SK-N-SH treated with all-trans-retinoic acid at 6 μM for 48 hours (cell line): ENCODE measurements at regions not wholly inside any gene's neighbourhood (a gene's known extent, or its start where the extent isn't known, plus 50 kb on each side); places are given as distances from the start of the nearest gene placed in this dataset.
"Not testable (repeated sequence)": the region's sequence is repeated elsewhere in the genome, so short reads cannot be mapped to it uniquely, and the experiment has no call there.

Source experiments
- BACH2 ChIP-seq: fragments of 250-450 bp; sonication (Bioruptor Pico); IDR thresholded peaks from 2 replicates; pipeline ENCODE4 v1.9.0; 2021; ENCODE audit warnings: mild to moderate bottlenecking, borderline replicate concordance
- PPARA ChIP-seq: fragments of 250-450 bp; sonication (Bioruptor Pico); IDR thresholded peaks from 2 replicates; pipeline ENCODE4 v1.5.0; 2020; ENCODE audit warnings: mild to moderate bottlenecking, borderline replicate concordance
- ZFP3 ChIP-seq: fragments of 250-450 bp; sonication (Bioruptor Pico); IDR thresholded peaks from 2 replicates; pipeline ENCODE4 v1.5.0; 2020; ENCODE audit warnings: mild to moderate bottlenecking, moderate library complexity
- ZFP30 ChIP-seq: fragments of 450-650 bp; formaldehyde crosslinking; IDR thresholded peaks from 2 replicates; pipeline ENCODE4 v1.5.0; 2022; ENCODE audit warnings: mild to moderate bottlenecking, moderate library complexity
- TF ChIP-seq, protein P1 (sequence below): fragments of 250-450 bp; sonication (Bioruptor Pico); IDR thresholded peaks from 2 replicates; pipeline ENCODE4 v1.5.1; 2021; ENCODE audit warnings: mild to moderate bottlenecking, moderate library complexity
- TF ChIP-seq, protein P2 (sequence below): fragments of 250-450 bp; sonication (Bioruptor Pico); IDR thresholded peaks from 2 replicates; pipeline ENCODE4 v1.8.0; 2020; ENCODE audit warnings: mild to moderate bottlenecking, moderate library complexity, borderline replicate concordance
- TF ChIP-seq, protein P3 (sequence below): fragments of 250-450 bp; sonication (Bioruptor Pico); IDR thresholded peaks from 2 replicates; pipeline ENCODE4 v1.5.0; 2020; ENCODE audit warnings: mild to moderate bottlenecking, moderate library complexity

DNA sequence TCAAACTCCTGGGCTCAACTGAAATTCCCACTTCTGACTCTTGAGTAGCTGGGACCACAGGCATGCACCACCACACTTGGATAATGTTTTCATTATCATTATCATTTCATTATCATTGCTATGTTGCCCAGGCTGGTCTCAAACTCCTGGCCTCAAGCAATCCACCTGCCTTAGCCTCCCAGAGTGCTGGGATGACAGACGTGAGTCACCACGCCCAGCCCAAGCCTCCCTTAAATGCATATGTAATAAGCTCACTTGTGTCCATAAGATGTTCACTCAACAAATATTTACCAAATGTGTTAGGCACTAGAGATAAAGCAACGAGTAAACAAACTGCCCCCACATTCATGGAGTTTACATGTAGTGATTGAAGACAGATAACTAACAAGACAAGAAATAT, 295.7 kb downstream of the GOLGA6L6 start:
- TF ChIP-seq, protein P1, sequence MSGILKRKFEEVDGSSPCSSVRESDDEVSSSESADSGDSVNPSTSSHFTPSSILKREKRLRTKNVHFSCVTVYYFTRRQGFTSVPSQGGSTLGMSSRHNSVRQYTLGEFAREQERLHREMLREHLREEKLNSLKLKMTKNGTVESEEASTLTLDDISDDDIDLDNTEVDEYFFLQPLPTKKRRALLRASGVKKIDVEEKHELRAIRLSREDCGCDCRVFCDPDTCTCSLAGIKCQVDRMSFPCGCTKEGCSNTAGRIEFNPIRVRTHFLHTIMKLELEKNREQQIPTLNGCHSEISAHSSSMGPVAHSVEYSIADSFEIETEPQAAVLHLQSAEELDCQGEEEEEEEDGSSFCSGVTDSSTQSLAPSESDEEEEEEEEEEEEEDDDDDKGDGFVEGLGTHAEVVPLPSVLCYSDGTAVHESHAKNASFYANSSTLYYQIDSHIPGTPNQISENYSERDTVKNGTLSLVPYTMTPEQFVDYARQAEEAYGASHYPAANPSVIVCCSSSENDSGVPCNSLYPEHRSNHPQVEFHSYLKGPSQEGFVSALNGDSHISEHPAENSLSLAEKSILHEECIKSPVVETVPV (CRISPR knock-in tag) = not testable (repeated sequence)
- TF ChIP-seq BACH2, ZFP3, ZFP30, PPARA (CRISPR knock-in tag): not testable (repeated sequence)
- TF ChIP-seq, protein P2, sequence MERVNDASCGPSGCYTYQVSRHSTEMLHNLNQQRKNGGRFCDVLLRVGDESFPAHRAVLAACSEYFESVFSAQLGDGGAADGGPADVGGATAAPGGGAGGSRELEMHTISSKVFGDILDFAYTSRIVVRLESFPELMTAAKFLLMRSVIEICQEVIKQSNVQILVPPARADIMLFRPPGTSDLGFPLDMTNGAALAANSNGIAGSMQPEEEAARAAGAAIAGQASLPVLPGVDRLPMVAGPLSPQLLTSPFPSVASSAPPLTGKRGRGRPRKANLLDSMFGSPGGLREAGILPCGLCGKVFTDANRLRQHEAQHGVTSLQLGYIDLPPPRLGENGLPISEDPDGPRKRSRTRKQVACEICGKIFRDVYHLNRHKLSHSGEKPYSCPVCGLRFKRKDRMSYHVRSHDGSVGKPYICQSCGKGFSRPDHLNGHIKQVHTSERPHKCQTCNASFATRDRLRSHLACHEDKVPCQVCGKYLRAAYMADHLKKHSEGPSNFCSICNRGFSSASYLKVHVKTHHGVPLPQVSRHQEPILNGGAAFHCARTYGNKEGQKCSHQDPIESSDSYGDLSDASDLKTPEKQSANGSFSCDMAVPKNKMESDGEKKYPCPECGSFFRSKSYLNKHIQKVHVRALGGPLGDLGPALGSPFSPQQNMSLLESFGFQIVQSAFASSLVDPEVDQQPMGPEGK = not testable (repeated sequence)
- TF ChIP-seq, protein P3, sequence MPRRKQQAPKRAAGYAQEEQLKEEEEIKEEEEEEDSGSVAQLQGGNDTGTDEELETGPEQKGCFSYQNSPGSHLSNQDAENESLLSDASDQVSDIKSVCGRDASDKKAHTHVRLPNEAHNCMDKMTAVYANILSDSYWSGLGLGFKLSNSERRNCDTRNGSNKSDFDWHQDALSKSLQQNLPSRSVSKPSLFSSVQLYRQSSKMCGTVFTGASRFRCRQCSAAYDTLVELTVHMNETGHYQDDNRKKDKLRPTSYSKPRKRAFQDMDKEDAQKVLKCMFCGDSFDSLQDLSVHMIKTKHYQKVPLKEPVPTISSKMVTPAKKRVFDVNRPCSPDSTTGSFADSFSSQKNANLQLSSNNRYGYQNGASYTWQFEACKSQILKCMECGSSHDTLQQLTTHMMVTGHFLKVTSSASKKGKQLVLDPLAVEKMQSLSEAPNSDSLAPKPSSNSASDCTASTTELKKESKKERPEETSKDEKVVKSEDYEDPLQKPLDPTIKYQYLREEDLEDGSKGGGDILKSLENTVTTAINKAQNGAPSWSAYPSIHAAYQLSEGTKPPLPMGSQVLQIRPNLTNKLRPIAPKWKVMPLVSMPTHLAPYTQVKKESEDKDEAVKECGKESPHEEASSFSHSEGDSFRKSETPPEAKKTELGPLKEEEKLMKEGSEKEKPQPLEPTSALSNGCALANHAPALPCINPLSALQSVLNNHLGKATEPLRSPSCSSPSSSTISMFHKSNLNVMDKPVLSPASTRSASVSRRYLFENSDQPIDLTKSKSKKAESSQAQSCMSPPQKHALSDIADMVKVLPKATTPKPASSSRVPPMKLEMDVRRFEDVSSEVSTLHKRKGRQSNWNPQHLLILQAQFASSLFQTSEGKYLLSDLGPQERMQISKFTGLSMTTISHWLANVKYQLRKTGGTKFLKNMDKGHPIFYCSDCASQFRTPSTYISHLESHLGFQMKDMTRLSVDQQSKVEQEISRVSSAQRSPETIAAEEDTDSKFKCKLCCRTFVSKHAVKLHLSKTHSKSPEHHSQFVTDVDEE (CRISPR knock-in tag) = not testable (repeated sequence)
